ENCODE measurements at regions not wholly inside any gene's neighbourhood (a gene's known extent, or its start where the extent isn't known, plus 50 kb on each side); places are given as distances from the start of the nearest gene placed in this dataset.

GRCh38 chr12:71010143-71010479, 89.6 kb upstream of the PTPRR start:
- no peak for DNase-seq (ENCODE audit: low read depth in 2 of 2)

- no peak for DNase-seq (ENCODE audit: low read depth in 2 of 2)
These were observed 89.0 kb upstream of the PTPRR start for GRCh38 chr12:71009430-71010142.

GRCh38 chr12:71008616-71009015, 88.1 kb upstream of the PTPRR start:
- DNase-seq (ENCODE audit: low read depth in 2 of 2): no peak

- DNase-seq (ENCODE audit: low read depth in 2 of 2): no peak
These were observed 87.4 kb upstream of the PTPRR start for GRCh38 chr12:71007781-71008404.

GRCh38 chr12:71007020-71007419, 86.5 kb upstream of the PTPRR start:
- no peak for DNase-seq (ENCODE audit: low read depth in 2 of 2)

GRCh38 chr12:71005166-71005565, 84.6 kb upstream of the PTPRR start:
- no peak for DNase-seq (ENCODE audit: low read depth in 2 of 2)

- DNase-seq (ENCODE audit: low read depth in 2 of 2): no peak
These were observed 84.0 kb upstream of the PTPRR start for GRCh38 chr12:71004578-71004977.

- no peak for DNase-seq (ENCODE audit: low read depth in 2 of 2)
These were observed 80.2 kb upstream of the PTPRR start for GRCh38 chr12:71000748-71001147.

- DNase-seq (ENCODE audit: low read depth in 2 of 2): no peak
These were observed 79.7 kb upstream of the PTPRR start for GRCh38 chr12:71000255-71000654.

- DNase-seq (ENCODE audit: low read depth in 2 of 2): no peak
These were observed 73.8 kb upstream of the PTPRR start for GRCh38 chr12:70994217-70994788.

- DNase-seq (ENCODE audit: low read depth in 2 of 2): no peak
These were observed 68.7 kb upstream of the PTPRR start for GRCh38 chr12:70989232-70989631.

- DNase-seq (ENCODE audit: low read depth in 2 of 2): no peak
These were observed 65.3 kb upstream of the PTPRR start for GRCh38 chr12:70985850-70986249.

GRCh38 chr12:70983692-70984091, 63.2 kb upstream of the PTPRR start:
- no peak for DNase-seq (ENCODE audit: low read depth in 2 of 2)

GRCh38 chr12:70982991-70983390, 62.5 kb upstream of the PTPRR start:
- no peak for DNase-seq (ENCODE audit: low read depth in 2 of 2)

GRCh38 chr12:70982286-70982685, 61.7 kb upstream of the PTPRR start:
- DNase-seq (ENCODE audit: low read depth in 2 of 2): no peak

- no peak for DNase-seq (ENCODE audit: low read depth in 2 of 2)
These were observed 50.7 kb upstream of the PTPRR start for GRCh38 chr12:70971001-70971794.

All from lung microvascular endothelial cell (primary cell).